ENCODE measurements at regions not wholly inside any gene's neighbourhood (a gene's known extent, or its start where the extent isn't known, plus 50 kb on each side); places are given as distances from the start of the nearest gene placed in this dataset.

DNA sequence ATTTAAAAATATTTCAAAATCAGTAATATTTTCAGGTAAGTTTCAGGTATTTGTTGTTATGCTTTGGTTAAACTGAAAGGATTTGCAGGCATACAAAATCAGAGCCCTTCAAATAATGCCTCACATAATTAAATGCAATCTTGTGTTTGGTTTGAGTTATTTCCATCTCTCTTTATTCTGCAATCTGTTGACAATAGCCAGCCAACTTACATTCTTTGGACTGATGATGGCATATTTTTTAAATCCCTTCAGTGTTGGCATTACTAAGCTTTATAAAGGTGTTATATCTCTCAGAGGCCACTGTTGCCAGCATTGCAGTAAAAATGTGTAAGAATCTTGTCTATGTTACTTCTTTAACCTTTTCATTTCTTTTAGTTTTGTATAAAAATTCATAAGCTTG is 257.2 kb upstream of the RFC3 start:
- Histone ChIP-seq H3K4me1 (ENCODE audit: control insufficient read depth, insufficient read depth, low read length) (no peaks in the 10 kb centered on the region), H3K79me2 (ENCODE audit: control insufficient read depth, insufficient read depth, low read length) (no peaks in the 10 kb centered on the region), H3K27ac (ENCODE audit: control insufficient read depth, insufficient read depth) (no peak overlapping the region), H3K27me3 (replicated peaks in 1 of 2; ENCODE audit: control insufficient read depth in 2 of 2, insufficient read depth in 2 of 2, low read length in 1 of 2) (no peaks in the 10 kb centered on the region), H3K4me2 (ENCODE audit: control insufficient read depth, insufficient read depth) (no peak overlapping the region), H3K4me3 (no peak overlapping the region), H3K36me3 (ENCODE audit: control insufficient read depth in 2 of 2, insufficient read depth in 2 of 2, low read length in 1 of 2) (no peaks in the 10 kb centered on the region), H4K20me1 (ENCODE audit: control insufficient read depth, insufficient read depth) (no peaks in the 10 kb centered on the region), H3K9me3 (replicated peaks; ENCODE audit: control insufficient read depth, insufficient read depth, low read length) (no peaks in the 10 kb centered on the region), H3K9ac (ENCODE audit: control insufficient read depth, insufficient read depth, low read length) (no peak overlapping the region), H2AFZ (ENCODE audit: control insufficient read depth, low read depth, low read length) (no peak overlapping the region)
- TF ChIP-seq BACH1 (IDR thresholded peaks at IDR 0.05; ENCODE audit: borderline replicate concordance) = no peak
- intact Hi-C loops (cut with micrococcal nuclease; ENCODE audit: unreplicated experiment) = no loop called here
- ChIA-PET POLR2A (interaction anchor here (1.9 kb wide), 1 partner anchor 8 kb away, joined by 5 read pairs; no protein-coding TSS in a partner anchor), CTCF (interaction anchor here (0.7 to 1.2 kb wide), 2 partner anchors 17 to 18 kb away, joined by 3 read pairs; no protein-coding TSS in a partner anchor), RAD21 (ENCODE audit: unreplicated experiment) (no interaction called here), SMC1A (ENCODE audit: uncharacterized antibody, unreplicated experiment) (interaction anchor here (0.6 to 1.9 kb wide), 6 partner anchors 10 to 164 kb away, joined by 3 to 4 read pairs (median 3); no protein-coding TSS in a partner anchor)
- no TSS peak for BruUV-seq (replicated peaks)
- in situ Hi-C loops (cut with MboI) = no loop called here
- DNase-seq (ENCODE audit: low read depth, low spot score) (no peak), FAIRE-seq (no peak), ATAC-seq (no peak)

DNA sequence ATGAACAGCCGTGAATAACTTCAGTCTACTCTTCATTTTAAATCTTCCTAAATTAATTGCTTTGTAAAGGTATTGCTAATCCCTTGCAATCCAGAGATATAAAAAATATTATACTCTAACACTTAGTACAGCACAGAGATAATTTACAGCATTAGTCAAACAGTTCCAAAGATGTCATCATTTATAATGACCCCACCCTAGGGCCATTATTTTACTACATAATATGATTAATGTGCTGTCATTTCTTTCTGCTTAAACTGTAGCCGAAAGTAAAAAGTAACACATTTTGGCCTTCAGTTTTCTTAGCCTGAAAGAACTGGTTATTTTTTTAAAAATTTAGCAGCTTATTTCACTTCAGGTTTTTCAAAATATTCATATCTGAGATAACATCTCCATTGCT is 256.3 kb upstream of the RFC3 start:
- BruUV-seq (replicated peaks) = no TSS peak
- no peak for FAIRE-seq
- no peak for TF ChIP-seq SMARCA5 (IDR thresholded peaks at IDR 0.05)
- TF ChIP-seq, protein P1, sequence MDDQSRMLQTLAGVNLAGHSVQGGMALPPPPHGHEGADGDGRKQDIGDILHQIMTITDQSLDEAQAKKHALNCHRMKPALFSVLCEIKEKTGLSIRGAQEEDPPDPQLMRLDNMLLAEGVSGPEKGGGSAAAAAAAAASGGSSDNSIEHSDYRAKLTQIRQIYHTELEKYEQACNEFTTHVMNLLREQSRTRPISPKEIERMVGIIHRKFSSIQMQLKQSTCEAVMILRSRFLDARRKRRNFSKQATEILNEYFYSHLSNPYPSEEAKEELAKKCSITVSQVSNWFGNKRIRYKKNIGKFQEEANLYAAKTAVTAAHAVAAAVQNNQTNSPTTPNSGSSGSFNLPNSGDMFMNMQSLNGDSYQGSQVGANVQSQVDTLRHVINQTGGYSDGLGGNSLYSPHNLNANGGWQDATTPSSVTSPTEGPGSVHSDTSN (IDR thresholded peaks at IDR 0.05; ENCODE audit: insufficient replicate concordance, low read depth, low read length) = no peak
- TF ChIP-seq, protein P2, sequence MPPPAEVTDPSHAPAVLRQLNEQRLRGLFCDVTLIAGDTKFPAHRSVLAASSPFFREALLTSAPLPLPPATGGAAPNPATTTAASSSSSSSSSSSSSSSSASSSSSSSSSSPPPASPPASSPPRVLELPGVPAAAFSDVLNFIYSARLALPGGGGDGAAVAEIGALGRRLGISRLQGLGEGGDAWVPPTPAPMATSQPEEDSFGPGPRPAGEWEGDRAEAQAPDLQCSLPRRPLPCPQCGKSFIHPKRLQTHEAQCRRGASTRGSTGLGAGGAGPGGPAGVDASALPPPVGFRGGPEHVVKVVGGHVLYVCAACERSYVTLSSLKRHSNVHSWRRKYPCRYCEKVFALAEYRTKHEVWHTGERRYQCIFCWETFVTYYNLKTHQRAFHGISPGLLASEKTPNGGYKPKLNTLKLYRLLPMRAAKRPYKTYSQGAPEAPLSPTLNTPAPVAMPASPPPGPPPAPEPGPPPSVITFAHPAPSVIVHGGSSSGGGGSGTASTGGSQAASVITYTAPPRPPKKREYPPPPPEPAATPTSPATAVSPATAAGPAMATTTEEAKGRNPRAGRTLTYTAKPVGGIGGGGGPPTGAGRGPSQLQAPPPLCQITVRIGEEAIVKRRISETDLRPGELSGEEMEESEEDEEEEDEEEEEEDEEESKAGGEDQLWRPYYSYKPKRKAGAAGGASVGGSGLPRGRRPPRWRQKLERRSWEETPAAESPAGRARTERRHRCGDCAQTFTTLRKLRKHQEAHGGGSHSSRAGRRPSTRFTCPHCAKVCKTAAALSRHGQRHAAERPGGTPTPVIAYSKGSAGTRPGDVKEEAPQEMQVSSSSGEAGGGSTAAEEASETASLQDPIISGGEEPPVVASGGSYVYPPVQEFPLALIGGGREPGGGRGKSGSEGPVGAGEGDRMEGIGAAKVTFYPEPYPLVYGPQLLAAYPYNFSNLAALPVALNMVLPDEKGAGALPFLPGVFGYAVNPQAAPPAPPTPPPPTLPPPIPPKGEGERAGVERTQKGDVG (CRISPR knock-in tag; IDR thresholded peaks at IDR 0.05) = no peak
- no peak for TF ChIP-seq CBX3 (IDR thresholded peaks at IDR 0.05; ENCODE audit: borderline replicate concordance, low read depth)
- no peak for TF ChIP-seq HDGF (IDR thresholded peaks at IDR 0.05)
- no peak for TF ChIP-seq ZBTB33 (IDR thresholded peaks at IDR 0.05)
- no peak for TF ChIP-seq MTA2 (IDR thresholded peaks at IDR 0.05; ENCODE audit: low read depth)
- no peak for TF ChIP-seq WRNIP1 (IDR thresholded peaks at IDR 0.05; ENCODE audit: borderline replicate concordance, low read depth, low read length)
- no peak for TF ChIP-seq FOXK2 (IDR thresholded peaks at IDR 0.05)
- TF ChIP-seq, protein P3, sequence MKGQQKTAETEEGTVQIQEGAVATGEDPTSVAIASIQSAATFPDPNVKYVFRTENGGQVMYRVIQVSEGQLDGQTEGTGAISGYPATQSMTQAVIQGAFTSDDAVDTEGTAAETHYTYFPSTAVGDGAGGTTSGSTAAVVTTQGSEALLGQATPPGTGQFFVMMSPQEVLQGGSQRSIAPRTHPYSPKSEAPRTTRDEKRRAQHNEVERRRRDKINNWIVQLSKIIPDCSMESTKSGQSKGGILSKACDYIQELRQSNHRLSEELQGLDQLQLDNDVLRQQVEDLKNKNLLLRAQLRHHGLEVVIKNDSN (IDR thresholded peaks at IDR 0.05; ENCODE audit: borderline replicate concordance, extremely low read length, insufficient read depth, low read depth, low read length) = no peak

More for the DNA sequence above, 256.3 kb upstream of the RFC3 start:
- WGBS (ENCODE audit: insufficient coverage, insufficient replicate concordance, low lambda C conversion rate, missing lambda C conversion rate) = 94% methylated on average over 2 of the region's 2 CpGs
- no peak overlapping the region for H3K9ac ChIP-seq (ENCODE audit: control insufficient read depth, insufficient read depth, low read length)
- H3K79me2 ChIP-seq (ENCODE audit: control insufficient read depth, insufficient read depth, low read length) = no peaks in the 10 kb centered on the region
- no peaks in the 10 kb centered on the region for H3K36me3 ChIP-seq (ENCODE audit: control insufficient read depth in 2 of 2, insufficient read depth in 2 of 2, low read length in 1 of 2)
- ChIA-PET POLR2A (no interaction called here), SMC1A (ENCODE audit: uncharacterized antibody, unreplicated experiment) (interaction anchor here (0.8 to 1.5 kb wide), 4 partner anchors 9 to 19 kb away, joined by 3 to 4 read pairs (median 3); no protein-coding TSS in a partner anchor), RAD21 (ENCODE audit: unreplicated experiment) (no interaction called here), CTCF (no interaction called here)
- no peaks in the 10 kb centered on the region for H3K27me3 ChIP-seq (replicated peaks in 1 of 2; ENCODE audit: control insufficient read depth in 2 of 2, insufficient read depth in 2 of 2, low read length in 1 of 2)
- in situ Hi-C loops (cut with MboI) (no loop called here), intact Hi-C loops (cut with micrococcal nuclease; ENCODE audit: unreplicated experiment) (no loop called here)
- no peaks in the 10 kb centered on the region; the same call in 1 of the 2 replicates for H3K4me1 ChIP-seq (ENCODE audit: control insufficient read depth, insufficient read depth, low read length)
- H3K9me3 ChIP-seq (replicated peaks; ENCODE audit: control insufficient read depth, insufficient read depth, low read length) = no peaks in the 10 kb centered on the region
- DNase-seq (ENCODE audit: low read depth, low spot score) = no peak
- H3K27ac ChIP-seq (ENCODE audit: control insufficient read depth, insufficient read depth) = no peak overlapping the region
- H4K20me1 ChIP-seq (ENCODE audit: control insufficient read depth, insufficient read depth) = no peaks in the 10 kb centered on the region
- ATAC-seq = no peak
- H2AFZ ChIP-seq (ENCODE audit: control insufficient read depth, low read depth, low read length) = no peak overlapping the region
- H3K4me3 ChIP-seq = no peak overlapping the region
- H3K4me2 ChIP-seq (ENCODE audit: control insufficient read depth, insufficient read depth) = no peak overlapping the region

Data from GM12878 (cell line).